ENCODE measurements at regions not wholly inside any gene's neighbourhood (a gene's known extent, or its start where the extent isn't known, plus 50 kb on each side); places are given as distances from the start of the nearest gene placed in this dataset.
A peak's percentile ranks its signal among the peaks of the same experiment; 100 is the strongest.

DNA sequence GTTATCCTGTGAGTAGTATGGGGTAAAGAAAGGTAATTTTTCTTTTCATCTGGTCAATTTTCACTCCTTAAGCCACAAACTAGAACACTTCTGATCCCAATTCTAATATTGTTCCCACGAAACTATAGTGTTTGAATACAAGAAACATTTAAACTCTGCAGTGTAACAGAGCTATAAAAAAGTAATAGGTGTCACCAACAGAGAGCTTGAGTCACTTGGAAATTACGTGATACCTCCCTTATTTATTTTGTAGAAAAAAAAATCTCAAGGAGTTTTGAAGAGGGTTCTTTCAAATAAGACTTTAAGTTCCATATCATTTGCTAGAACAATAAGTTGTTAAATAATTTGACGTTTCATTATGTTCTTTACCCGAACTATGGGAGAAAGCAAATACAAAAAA, 959.4 kb downstream of the JRKL start:
- no CpG with 5 or more reads among the region's 4 CpGs for WGBS (ENCODE audit: extremely low coverage, insufficient read length, low lambda C conversion rate)
- Histone ChIP-seq H3K4me1 (ENCODE audit: insufficient read depth, low read length) (no peaks in the 10 kb centered on the region), H2BK20ac (ENCODE audit: low read depth, low read length, poor library complexity, severe bottlenecking) (no peak overlapping the region), H3K9ac (ENCODE audit: extremely low read depth, insufficient read length, low read length) (no peak overlapping the region), H4K8ac (replicated peaks; ENCODE audit: insufficient read length, low read depth, low read length) (no peak overlapping the region), H3K9me3 (ENCODE audit: control insufficient read depth, low read depth, low read length) (no peaks in the 10 kb centered on the region), H3K23me2 (ENCODE audit: insufficient read length, low read depth, low read length, poor library complexity, severe bottlenecking) (no peaks in the 10 kb centered on the region), H3K79me1 (ENCODE audit: insufficient read depth, low read depth, low read length, poor library complexity, severe bottlenecking) (no peaks in the 10 kb centered on the region), H3K27ac (ENCODE audit: insufficient read length, low read depth, low read length) (no peak overlapping the region), H3K18ac (ENCODE audit: insufficient read length, low read depth, low read length) (no peak overlapping the region), H2BK12ac (ENCODE audit: insufficient read length, low read depth, low read length) (no peak overlapping the region), H3K79me2 (ENCODE audit: insufficient read depth, low read length) (no peaks in the 10 kb centered on the region), H4K5ac (ENCODE audit: insufficient read length, low read depth, low read length) (no peak overlapping the region), H4K20me1 (ENCODE audit: control insufficient read depth, insufficient read depth, insufficient read length) (no peaks in the 10 kb centered on the region), H3K27me3 (ENCODE audit: insufficient read depth, low read length) (no peaks in the 10 kb centered on the region), H2AFZ (ENCODE audit: low read length) (no peak overlapping the region), H2AK5ac (ENCODE audit: insufficient read length, low read length) (no peak overlapping the region), H3K23ac (ENCODE audit: insufficient read length, low read depth, low read length) (no peak overlapping the region), H3T11ph (ENCODE audit: low read length) (no peak overlapping the region), H2BK120ac (ENCODE audit: low read depth, low read length, poor library complexity, severe bottlenecking) (no peak overlapping the region), H3K14ac (ENCODE audit: insufficient read depth, low read length) (no peak overlapping the region), H3K4me2 (ENCODE audit: insufficient read depth, insufficient read length, low read length) (no peak overlapping the region), H3K56ac (ENCODE audit: insufficient read length, low read depth, low read length) (no peak overlapping the region), H2BK5ac (ENCODE audit: insufficient read length, low read length) (no peak overlapping the region), H2BK15ac (ENCODE audit: low read depth, low read length) (no peak overlapping the region), H3K4ac (ENCODE audit: low read depth, low read length) (no peak overlapping the region), H4K91ac (ENCODE audit: insufficient read length, low read depth, low read length) (no peak overlapping the region)
- no peaks in the 10 kb centered on the region for H3K27me3 Mint-ChIP-seq (ENCODE audit: low read depth)
- TF ChIP-seq, protein P1, sequence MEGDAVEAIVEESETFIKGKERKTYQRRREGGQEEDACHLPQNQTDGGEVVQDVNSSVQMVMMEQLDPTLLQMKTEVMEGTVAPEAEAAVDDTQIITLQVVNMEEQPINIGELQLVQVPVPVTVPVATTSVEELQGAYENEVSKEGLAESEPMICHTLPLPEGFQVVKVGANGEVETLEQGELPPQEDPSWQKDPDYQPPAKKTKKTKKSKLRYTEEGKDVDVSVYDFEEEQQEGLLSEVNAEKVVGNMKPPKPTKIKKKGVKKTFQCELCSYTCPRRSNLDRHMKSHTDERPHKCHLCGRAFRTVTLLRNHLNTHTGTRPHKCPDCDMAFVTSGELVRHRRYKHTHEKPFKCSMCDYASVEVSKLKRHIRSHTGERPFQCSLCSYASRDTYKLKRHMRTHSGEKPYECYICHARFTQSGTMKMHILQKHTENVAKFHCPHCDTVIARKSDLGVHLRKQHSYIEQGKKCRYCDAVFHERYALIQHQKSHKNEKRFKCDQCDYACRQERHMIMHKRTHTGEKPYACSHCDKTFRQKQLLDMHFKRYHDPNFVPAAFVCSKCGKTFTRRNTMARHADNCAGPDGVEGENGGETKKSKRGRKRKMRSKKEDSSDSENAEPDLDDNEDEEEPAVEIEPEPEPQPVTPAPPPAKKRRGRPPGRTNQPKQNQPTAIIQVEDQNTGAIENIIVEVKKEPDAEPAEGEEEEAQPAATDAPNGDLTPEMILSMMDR (conservative IDR thresholded peaks at IDR 0.05), result no peak
- H3K36me3 Mint-ChIP-seq (ENCODE audit: insufficient read depth in 1 of 3, low read depth in 3 of 3), result no peaks in the 10 kb centered on the region
- peaks cover 11 to 31% of the 10 kb centered on the region in 2 experiments for H3K4me1 Mint-ChIP-seq
- H3K27ac Mint-ChIP-seq, result peak overlapping the region in 1 of 3 experiments; percentile 74; a peak in 2 of 7 replicates
- no peak overlapping the region for H3K4me3 Mint-ChIP-seq
- no peak for DNase-seq
- H3K9me3 Mint-ChIP-seq, result no peaks in the 10 kb centered on the region; a peak in 1 of 5 replicates
